GM12878 (cell line): ENCODE measurements at regions not wholly inside any gene's neighbourhood (a gene's known extent, or its start where the extent isn't known, plus 50 kb on each side); places are given as distances from the start of the nearest gene placed in this dataset.

Experiments used
- CTCF ChIP-seq, 3 experiments: IDR thresholded peaks in 2 of 3; conservative IDR thresholded peaks in 1 of 3; 2 replicates each; pipeline ENCODE4 v1.5.1; 2011; ENCODE audit warnings: low read depth in 3 of 3, low read length in 3 of 3, mild to moderate bottlenecking in 3 of 3, control low read depth in 2 of 3, moderate library complexity in 2 of 3, inconsistent platforms in 1 of 3, mixed read lengths in 1 of 3; ENCODE audit not compliant: control insufficient read depth in 2 of 3, insufficient read depth in 1 of 3; ENCODE audit errors: extremely low read depth in 1 of 3
- EZH2 ChIP-seq: IDR thresholded peaks from 2 replicates; pipeline ENCODE4 v1.6.1; 2012; ENCODE audit warnings: low read depth, mild to moderate bottlenecking, control low read depth, inconsistent platforms, low read length, borderline replicate concordance; ENCODE audit not compliant: control insufficient read depth
- HCFC1 ChIP-seq: fragments of 150-350 bp; IDR thresholded peaks from 2 replicates; pipeline ENCODE4 v1.6.1; 2014; ENCODE audit warnings: low read length
- POLR2A ChIP-seq: IDR thresholded peaks from 2 replicates; pipeline ENCODE4 v1.6.1; 2011; ENCODE audit warnings: low read depth, mild to moderate bottlenecking, low read length
- RAD21 ChIP-seq: IDR thresholded peaks from 2 replicates; pipeline ENCODE4 v1.6.1; 2011; ENCODE audit warnings: mild to moderate bottlenecking, low read depth, low read length, moderate library complexity; ENCODE audit not compliant: insufficient read depth
- ZNF274 ChIP-seq: IDR thresholded peaks from one replicate; pipeline ENCODE4 v1.8.0; 2011; ENCODE audit not compliant: insufficient read length, insufficient read depth
- TF ChIP-seq, protein P1 (sequence below): fragments of 450-650 bp; IDR thresholded peaks from 2 replicates; pipeline ENCODE4 v1.6.1; 2017; ENCODE audit warnings: mild to moderate bottlenecking

DNA sequence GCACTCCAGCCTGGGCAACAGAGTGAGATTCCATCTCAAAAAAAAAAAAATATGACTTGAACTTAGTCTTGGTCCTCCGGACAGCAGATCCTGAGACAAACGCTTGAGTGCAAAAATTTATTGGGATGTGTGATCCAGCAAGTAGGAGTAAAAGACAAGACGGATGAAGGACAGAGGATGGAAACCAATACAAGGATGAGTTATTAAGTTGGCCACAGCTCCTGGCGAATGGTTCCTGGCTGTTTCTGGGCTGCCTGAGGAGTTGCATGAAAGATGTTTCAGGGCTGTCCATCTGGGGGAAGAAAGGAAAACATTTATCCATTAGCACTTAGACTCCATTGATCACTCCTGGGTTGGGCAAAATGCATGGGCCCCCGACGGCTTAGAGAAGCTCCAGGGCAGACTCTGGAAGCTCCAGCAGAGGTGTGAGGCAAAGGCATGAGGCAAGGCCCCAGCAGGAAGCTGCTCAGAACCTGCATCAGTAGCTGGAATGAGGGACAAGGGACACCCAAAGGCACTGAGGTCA lies 98.3 kb upstream of the ZNF438 start:
- TF ChIP-seq CTCF (IDR thresholded peaks at IDR 0.05 in 2 of 3, conservative IDR thresholded peaks at IDR 0.05 in 1 of 3; ENCODE audit: control insufficient read depth in 2 of 3, extremely low read depth in 1 of 3, insufficient read depth in 1 of 3, low read depth in 3 of 3, low read length in 3 of 3) (no peak), HCFC1 (no peak), POLR2A (no peak), RAD21 (no peak), EZH2 (no peak), ZNF274 (no peak)
- TF ChIP-seq, protein P1, sequence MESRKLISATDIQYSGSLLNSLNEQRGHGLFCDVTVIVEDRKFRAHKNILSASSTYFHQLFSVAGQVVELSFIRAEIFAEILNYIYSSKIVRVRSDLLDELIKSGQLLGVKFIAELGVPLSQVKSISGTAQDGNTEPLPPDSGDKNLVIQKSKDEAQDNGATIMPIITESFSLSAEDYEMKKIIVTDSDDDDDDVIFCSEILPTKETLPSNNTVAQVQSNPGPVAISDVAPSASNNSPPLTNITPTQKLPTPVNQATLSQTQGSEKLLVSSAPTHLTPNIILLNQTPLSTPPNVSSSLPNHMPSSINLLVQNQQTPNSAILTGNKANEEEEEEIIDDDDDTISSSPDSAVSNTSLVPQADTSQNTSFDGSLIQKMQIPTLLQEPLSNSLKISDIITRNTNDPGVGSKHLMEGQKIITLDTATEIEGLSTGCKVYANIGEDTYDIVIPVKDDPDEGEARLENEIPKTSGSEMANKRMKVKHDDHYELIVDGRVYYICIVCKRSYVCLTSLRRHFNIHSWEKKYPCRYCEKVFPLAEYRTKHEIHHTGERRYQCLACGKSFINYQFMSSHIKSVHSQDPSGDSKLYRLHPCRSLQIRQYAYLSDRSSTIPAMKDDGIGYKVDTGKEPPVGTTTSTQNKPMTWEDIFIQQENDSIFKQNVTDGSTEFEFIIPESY = no peak
